Fibroblast of peridontal ligament (primary cell): ENCODE measurements at regions not wholly inside any gene's neighbourhood (a gene's known extent, or its start where the extent isn't known, plus 50 kb on each side); places are given as distances from the start of the nearest gene placed in this dataset.

Experiments
- DNase-seq: peaks from one replicate; pipeline ENCODE4 v3.0.0-alpha.2; 2010; ENCODE audit errors: extremely low read depth

GRCh38 chr12:128052331-128052730 is 214.6 kb upstream of the TMEM132C start:
- DNase-seq: no peak

GRCh38 chr12:128052777-128053176 is 214.2 kb upstream of the TMEM132C start:
- no peak for DNase-seq

GRCh38 chr12:128055567-128055966 is 211.4 kb upstream of the TMEM132C start:
- DNase-seq: no peak

- DNase-seq: no peak
Observed at GRCh38 chr12:128056136-128056801, 210.7 kb upstream of the TMEM132C start.

- DNase-seq: no peak
Observed at GRCh38 chr12:128057586-128057985, 209.4 kb upstream of the TMEM132C start.

- DNase-seq: no peak
Observed at GRCh38 chr12:128059621-128060370, 207.2 kb upstream of the TMEM132C start.

GRCh38 chr12:128068211-128068610 is 198.8 kb upstream of the TMEM132C start:
- DNase-seq: no peak

GRCh38 chr12:128069359-128069997 is 197.5 kb upstream of the TMEM132C start:
- DNase-seq: peak; percentile 57

GRCh38 chr12:128073937-128074336 is 193.0 kb upstream of the TMEM132C start:
- DNase-seq: no peak

GRCh38 chr12:128075332-128075731 is 191.6 kb upstream of the TMEM132C start:
- DNase-seq: no peak

- DNase-seq: peak; percentile 78
Observed at GRCh38 chr12:128076188-128076587, 190.8 kb upstream of the TMEM132C start.

GRCh38 chr12:128077211-128077916 is 189.6 kb upstream of the TMEM132C start:
- peak; percentile 61 for DNase-seq

GRCh38 chr12:128077917-128078298 is 189.1 kb upstream of the TMEM132C start:
- DNase-seq: no peak

- DNase-seq: peak; percentile 46
Observed at GRCh38 chr12:128078301-128078971, 188.5 kb upstream of the TMEM132C start.

GRCh38 chr12:128079446-128079845 is 187.5 kb upstream of the TMEM132C start:
- DNase-seq: no peak

GRCh38 chr12:128083132-128083729 is 183.7 kb upstream of the TMEM132C start:
- no peak for DNase-seq

GRCh38 chr12:128088926-128089325 is 178.0 kb upstream of the TMEM132C start:
- DNase-seq: no peak

- no peak for DNase-seq
Observed at GRCh38 chr12:128089961-128090360, 177.0 kb upstream of the TMEM132C start.

GRCh38 chr12:128091101-128091720 is 175.8 kb upstream of the TMEM132C start:
- no peak for DNase-seq

- DNase-seq: no peak
Observed at GRCh38 chr12:128091951-128092382, 175.0 kb upstream of the TMEM132C start.

GRCh38 chr12:128098730-128099129 is 168.2 kb upstream of the TMEM132C start:
- no peak for DNase-seq
